ENCODE measurements at regions not wholly inside any gene's neighbourhood (a gene's known extent, or its start where the extent isn't known, plus 50 kb on each side); places are given as distances from the start of the nearest gene placed in this dataset.

DNA sequence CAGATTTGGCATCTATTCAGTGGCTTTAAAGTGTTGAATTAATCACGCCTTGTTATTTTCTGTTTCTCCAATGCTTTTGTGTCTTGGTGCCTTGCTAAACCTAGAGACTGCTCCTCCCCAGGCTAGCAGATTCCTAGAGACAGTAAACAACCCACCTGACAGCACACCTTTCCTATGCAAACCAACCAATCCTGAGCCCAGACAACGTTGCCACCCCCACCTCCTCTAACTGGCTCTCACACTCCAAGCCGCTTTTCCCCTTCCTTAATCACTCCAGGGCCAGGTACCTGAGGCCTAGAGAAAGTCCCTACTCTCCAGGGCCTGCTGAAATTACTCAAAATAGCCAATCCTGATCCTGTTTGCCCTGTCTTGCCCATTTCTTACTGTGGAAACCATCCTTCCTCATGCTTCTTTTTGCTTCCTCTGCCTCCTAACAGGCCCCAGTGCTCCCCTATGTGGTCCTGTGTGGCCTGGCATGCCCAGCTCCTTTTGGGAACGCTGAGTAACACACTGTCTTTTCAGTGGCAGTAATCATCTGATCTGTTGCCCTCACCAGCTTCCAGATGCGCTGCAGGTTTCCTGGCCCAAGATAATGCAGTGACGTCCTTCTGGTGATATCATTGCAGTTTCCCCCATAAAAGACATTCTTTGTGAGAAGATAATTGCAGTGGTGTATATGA, 53.4 kb downstream of the GAS1 start:
- no peak for DNase-seq

- DNase-seq: no peak
These were observed 54.7 kb downstream of the GAS1 start for GRCh38 chr9:86892576-86892975.

DNA sequence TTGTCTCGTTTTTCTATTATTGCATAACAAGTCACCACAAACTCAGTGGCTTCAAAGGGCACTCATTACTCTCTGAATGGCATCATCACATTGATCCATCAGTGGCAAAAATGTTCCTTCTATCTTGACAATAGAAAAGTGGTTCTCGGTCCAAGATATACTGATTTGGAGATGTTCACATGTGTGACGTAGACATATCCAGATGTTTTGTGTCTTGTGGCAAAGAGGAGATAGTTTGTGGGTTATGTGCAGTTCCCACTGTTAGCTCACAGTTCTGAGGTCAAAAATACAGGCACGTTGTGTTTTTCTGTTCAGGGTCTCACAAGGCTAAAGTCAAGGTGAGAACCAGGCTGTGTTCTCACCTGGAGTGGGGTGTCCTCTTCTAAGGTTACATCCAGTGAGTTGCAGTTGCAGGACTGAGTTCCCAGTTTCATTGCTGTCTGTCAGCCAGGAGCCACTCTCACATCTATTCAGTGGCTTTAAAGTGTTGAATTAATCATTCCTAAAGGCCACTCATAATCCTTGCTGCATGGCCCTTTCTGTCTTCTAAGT, 55.3 kb downstream of the GAS1 start:
- no peak for DNase-seq

GRCh38 chr9:86891091-86891490, 56.2 kb downstream of the GAS1 start:
- no peak for DNase-seq

DNA sequence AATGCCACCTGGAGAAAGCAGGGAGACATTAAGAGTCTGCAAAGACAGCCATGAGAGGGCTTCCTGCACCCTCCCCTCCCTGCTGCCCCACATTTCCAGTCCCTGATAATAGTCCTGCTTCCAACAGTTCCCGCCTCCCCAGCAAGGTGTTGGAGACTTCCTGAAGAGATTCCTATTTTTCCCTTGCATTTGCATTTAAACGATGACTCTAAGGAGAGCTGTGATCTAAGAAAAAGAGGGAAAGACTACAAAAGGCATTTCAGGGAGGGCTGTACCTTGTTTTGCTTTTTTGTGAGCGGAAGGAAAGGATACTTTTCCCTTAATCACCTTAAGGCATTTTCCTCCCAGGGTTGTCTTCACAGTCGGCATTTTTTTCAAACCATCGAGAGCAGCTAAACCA, 62.1 kb downstream of the GAS1 start:
- no peak for DNase-seq

DNA sequence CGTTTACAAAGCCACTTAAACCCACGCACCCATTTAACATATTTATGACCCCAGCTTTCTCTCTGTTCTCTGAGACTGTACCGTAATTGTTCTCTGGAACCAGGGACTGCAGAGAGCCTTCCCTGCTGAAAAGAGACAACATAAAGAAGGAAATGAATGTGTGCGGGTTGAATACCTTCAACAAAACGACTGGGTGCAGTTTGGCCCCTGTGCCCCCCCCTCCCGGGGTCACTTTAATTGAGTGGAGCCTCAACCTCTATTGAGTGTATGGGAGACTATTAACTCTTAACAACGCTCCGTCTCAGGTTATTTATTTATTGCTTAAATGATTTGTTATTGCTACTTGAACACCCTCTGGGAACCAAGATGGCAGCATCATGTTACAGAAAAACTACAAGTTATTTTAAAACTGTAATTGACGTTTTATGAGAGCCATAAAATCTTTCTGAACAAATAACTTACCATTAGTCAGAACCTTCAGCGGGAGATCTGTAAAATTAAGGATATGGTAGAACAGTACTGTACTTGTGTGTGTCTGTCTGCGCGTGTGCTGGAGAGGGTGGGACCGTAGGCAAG, 70.6 kb downstream of the GAS1 start:
- no peak for DNase-seq

GRCh38 chr9:86868616-86869015, 78.7 kb downstream of the GAS1 start:
- DNase-seq: no peak

DNA sequence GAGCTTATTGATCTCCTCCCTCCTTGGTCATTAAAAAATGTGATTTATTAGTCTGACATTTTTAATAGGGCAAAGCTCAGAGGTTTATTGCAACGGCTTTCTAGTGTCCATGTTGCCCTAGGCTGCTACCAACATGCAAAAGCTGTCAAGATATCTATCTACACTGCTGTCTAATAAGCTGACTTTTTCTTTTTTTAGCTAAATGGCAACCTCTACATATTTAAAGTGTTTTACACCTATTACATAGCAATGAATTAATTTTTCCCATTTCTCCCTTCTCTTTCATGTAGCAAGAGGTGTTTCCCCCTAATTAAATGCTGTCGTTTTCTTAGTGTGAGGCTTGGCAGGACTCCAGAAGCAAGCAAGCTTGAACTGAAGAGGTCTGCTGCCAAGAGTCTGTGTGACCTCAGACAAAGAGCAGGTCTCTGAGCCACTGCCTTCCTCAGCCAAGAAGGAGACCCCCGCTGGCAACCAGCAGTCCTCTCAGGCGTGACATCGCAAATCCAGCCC, 79.4 kb downstream of the GAS1 start:
- DNase-seq: no peak

GRCh38 chr9:86865952-86866351, 81.4 kb downstream of the GAS1 start:
- DNase-seq: no peak

DNA sequence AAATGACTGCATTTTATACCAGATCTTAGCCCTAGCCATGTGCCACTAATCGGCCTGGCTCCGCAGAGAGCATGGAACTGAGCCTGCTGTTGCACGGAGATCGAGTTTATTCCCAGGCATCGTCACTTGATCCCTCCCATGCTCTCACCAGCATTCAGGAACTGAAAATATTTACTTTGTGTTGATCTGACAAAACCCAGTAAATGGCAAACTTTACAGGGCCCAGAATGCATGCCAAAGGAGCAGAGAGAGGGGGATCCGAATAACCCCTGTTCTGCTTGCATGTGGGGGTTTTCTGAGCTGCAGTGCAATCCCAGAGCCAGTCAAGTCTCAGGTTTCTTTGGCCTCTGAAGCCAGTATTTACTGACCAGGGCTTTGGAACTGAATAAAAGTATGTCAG, 87.3 kb downstream of the GAS1 start:
- DNase-seq: no peak

- no peak for DNase-seq
These were observed 88.2 kb downstream of the GAS1 start for GRCh38 chr9:86859056-86859455.

DNA sequence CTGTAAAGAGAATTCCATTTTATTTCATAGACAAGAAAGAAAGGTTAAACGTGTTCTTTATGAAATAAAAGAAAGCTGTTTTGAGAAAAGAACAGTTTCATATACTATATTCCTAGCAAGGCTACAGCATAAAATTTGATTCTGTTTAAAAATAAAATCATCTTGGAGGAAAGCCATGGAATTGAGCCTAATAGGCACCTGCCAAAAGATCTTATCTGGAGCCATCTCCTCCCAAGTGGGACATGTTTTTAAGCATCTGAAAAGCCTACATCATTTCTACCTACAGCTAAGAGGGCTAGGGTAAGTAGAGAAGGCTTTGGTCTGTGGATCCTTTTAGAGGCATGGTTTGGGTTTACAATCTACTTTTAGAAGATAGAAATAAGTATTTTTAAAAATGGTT, 89.3 kb downstream of the GAS1 start:
- no peak for DNase-seq

DNA sequence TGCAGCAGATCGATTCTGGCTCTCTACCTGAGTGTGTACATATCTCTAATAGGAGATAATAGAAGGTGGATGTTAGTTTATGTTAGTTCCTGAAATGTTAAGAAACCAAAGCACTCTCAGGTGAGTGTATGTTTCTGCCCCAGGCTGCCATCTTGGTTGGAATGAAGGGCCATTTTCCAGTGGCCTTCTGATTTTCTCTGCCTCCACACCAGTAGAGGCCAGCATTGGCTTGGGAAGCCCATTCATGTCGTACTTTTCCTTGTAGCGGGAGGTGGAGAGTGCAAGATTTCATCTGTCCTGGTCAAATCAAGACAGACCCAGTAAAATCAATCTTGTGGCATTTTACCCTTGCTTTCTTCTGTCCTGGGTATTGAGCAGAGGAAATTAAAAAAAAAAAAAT, 91.0 kb downstream of the GAS1 start:
- DNase-seq: no peak

- DNase-seq: no peak
These were observed 92.3 kb downstream of the GAS1 start for GRCh38 chr9:86854898-86855523.

DNA sequence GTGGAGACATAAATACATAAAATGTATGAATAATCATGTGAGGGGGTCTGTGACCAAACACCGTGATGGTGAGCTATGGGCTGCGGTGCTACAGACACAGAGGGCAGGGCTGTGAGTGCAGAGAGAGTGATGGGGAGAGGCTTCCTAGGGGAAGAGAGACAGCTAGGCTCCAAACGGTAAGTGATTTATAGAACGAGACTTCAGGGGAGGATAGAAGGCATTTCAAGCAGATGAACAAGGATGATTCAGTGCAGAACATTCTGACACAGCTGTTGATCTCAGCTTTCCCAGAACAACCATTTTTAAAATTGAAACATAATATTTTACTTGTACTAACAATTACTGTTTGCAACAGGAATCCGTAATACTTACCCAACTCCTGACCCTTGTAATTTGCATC, 100.7 kb downstream of the GAS1 start:
- DNase-seq: no peak

GRCh38 chr9:86843206-86843605, 104.1 kb downstream of the GAS1 start:
- no peak for DNase-seq

GRCh38 chr9:86842573-86842972, 104.7 kb downstream of the GAS1 start:
- no peak for DNase-seq

GRCh38 chr9:86839522-86839921, 107.8 kb downstream of the GAS1 start:
- DNase-seq: no peak

- DNase-seq: no peak
These were observed 108.5 kb downstream of the GAS1 start for GRCh38 chr9:86838519-86839497.

- no peak for DNase-seq
These were observed 110.0 kb downstream of the GAS1 start for GRCh38 chr9:86837345-86837744.

- no peak for DNase-seq
These were observed 110.5 kb downstream of the GAS1 start for GRCh38 chr9:86836797-86837196.

- no peak for DNase-seq
These were observed 111.0 kb downstream of the GAS1 start for GRCh38 chr9:86836266-86836665.

DNA sequence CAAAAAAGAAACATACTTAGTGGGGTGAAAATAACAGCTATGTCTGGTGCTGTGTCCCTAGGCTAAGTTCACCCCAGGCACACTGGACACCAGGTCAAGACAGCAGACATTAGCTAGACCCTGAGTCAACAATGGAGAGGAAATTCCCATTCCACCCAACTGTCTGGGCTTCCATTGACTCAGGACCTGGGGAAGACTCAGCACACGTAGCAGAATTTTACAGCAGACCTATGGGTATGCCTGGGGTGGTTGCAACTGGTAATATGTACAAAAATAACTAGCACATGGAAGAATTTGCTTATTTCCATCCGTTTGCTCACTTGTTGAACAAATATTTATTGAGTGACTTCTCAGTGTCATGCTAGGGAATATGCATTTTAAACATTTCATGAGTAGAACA, 117.0 kb downstream of the GAS1 start:
- no peak for DNase-seq

Data from CD4-positive, alpha-beta T cell treated with Interferon gamma for 1 hour (primary cell).